Spinal cord (tissue), 9 donors: ENCODE measurements at regions not wholly inside any gene's neighbourhood (a gene's known extent, or its start where the extent isn't known, plus 50 kb on each side); places are given as distances from the start of the nearest gene placed in this dataset.
A peak's percentile ranks its signal among the peaks of the same experiment; 100 is the strongest.

Experiments
- DNase-seq, 6 donors: peaks; one replicate each; pipeline versions ENCODE4 v3.0.0 to v3.0.0-alpha.2; 2013 to 2015; ENCODE audit warnings: low spot score in 6 of 6, low read depth in 4 of 6
- H3K27ac ChIP-seq: one replicate; pipeline ENCODE4 v1.5.1; 2013; ENCODE audit warnings: low read depth, low read length, control low read depth
- H3K27me3 ChIP-seq: one replicate; pipeline ENCODE4 v1.6.1; 2013; ENCODE audit warnings: low read length; ENCODE audit not compliant: control insufficient read depth, insufficient read depth
- H3K36me3 ChIP-seq: one replicate; pipeline ENCODE4 v1.6.1; 2013; ENCODE audit warnings: low read length; ENCODE audit not compliant: control insufficient read depth, insufficient read depth
- H3K4me1 ChIP-seq: one replicate; pipeline ENCODE4 v1.6.1; 2013; ENCODE audit warnings: low read length; ENCODE audit not compliant: control insufficient read depth, insufficient read depth
- H3K4me3 ChIP-seq: one replicate; pipeline ENCODE4 v1.5.1; 2013; ENCODE audit warnings: low read depth, low read length, control low read depth
- H3K9me3 ChIP-seq: one replicate; pipeline ENCODE4 v1.6.1; 2013; ENCODE audit warnings: low read length; ENCODE audit not compliant: control insufficient read depth, insufficient read depth
- WGBS: methylation state at CpG from one replicate; pipeline ENCODE4 v1.1.5; 2013; ENCODE audit warnings: missing lambda C conversion rate; ENCODE audit not compliant: insufficient coverage; 5-methylcytosine and 5-hydroxymethylcytosine counted together
- donor health status: healthy.

- H3K9me3 ChIP-seq = no peaks in the 10 kb centered on the region
- H3K27me3 ChIP-seq = no peaks in the 10 kb centered on the region
- no peak overlapping the region for H3K4me3 ChIP-seq
- no peaks in the 10 kb centered on the region for H3K36me3 ChIP-seq
- H3K27ac ChIP-seq = no peak overlapping the region
- no peaks in the 10 kb centered on the region for H3K4me1 ChIP-seq
- DNase-seq = no peak
Observed at GRCh38 chr5:102603670-102604069, 104.9 kb upstream of the SLCO6A1 start.

- no peaks in the 10 kb centered on the region for H3K27me3 ChIP-seq
- no peak overlapping the region for H3K27ac ChIP-seq
- no peaks in the 10 kb centered on the region for H3K4me1 ChIP-seq
- no peak for DNase-seq
- 100% methylated on average over 1 of the region's 4 CpGs for WGBS
- H3K36me3 ChIP-seq = no peaks in the 10 kb centered on the region
- H3K4me3 ChIP-seq = no peak overlapping the region
- H3K9me3 ChIP-seq = no peaks in the 10 kb centered on the region
Observed at GRCh38 chr5:102608414-102608813, 109.6 kb upstream of the SLCO6A1 start.

DNA sequence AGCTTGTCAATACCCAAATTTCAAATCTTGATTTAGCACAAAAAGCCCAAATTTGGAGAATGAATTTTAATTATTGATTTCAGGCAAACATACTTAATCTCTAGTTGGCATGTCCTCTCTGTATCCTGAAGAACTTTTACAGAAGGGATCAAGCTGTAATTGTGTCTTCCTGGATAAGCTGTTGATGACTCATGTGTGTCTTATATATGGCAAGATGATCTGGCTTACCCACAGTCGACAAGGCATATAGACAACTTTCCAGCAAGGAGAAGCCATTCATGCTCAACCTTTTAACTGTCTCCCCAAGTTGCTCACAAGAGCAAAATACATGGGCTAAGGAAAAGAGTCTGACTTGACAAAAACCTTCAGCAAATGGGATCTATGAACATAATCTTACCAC lies 112.5 kb upstream of the SLCO6A1 start:
- no peaks in the 10 kb centered on the region for H3K27me3 ChIP-seq
- no peaks in the 10 kb centered on the region for H3K36me3 ChIP-seq
- H3K4me1 ChIP-seq = no peaks in the 10 kb centered on the region
- H3K9me3 ChIP-seq = no peaks in the 10 kb centered on the region
- 100% methylated on average over 1 of the region's 1 CpG for WGBS
- H3K27ac ChIP-seq = no peak overlapping the region
- no peak for DNase-seq
- no peak overlapping the region for H3K4me3 ChIP-seq

- WGBS = no CpG with 5 or more reads among the region's 2 CpGs
Observed at GRCh38 chr5:102613661-102614060, 114.9 kb upstream of the SLCO6A1 start.

DNA sequence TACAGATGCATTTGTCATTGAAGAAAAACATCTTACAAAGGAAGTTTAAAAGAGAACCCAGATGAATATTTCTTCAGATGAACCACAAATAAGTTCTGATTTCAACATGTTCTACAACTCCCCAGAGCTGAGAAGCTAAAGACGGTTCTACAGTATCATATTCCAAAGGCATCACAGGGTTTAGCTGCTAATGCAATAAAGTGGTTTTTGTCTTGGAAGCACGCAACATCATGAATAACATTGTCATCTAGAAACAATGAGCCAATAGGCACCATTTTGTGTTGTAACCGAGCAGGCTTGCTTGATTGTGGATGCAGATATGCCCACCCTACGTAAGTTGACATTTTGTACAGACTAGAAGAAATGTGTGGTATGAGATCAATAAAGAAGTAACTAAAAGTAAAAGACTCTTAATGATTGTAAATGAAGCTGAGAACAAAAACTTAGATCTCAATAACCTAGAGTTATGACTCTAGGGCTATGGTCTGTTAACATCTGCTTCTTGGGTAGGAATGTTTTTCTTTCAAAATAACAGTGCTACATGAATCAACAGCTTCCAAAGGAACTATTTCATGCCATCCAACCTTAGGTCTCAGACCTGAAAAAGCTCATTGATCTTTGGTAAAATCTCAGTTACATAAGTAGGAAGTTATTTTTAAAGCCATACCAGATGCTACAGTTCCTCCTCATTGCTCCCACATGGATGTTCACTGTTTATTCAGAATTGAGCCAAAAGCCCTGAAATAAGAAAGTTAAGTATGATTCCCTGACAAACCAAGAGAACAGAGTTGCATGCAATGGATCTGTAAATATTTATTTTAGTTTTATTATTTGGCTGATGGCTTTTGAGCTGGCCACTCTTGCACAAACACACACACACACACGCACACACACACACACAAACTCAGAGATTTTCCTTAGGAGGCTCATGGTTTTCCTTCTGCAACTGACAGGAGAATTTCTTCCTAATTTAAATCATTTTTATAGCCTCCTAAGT lies 118.7 kb upstream of the SLCO6A1 start:
- peak in 2 of 6 donors; percentile 21 to 45 for DNase-seq
- Histone ChIP-seq H3K27me3 (no peaks in the 10 kb centered on the region), H3K4me1 (no peaks in the 10 kb centered on the region), H3K36me3 (no peaks in the 10 kb centered on the region), H3K27ac (no peak overlapping the region), H3K9me3 (no peaks in the 10 kb centered on the region), H3K4me3 (no peak overlapping the region)
- WGBS = no CpG with 5 or more reads among the region's 5 CpGs

More at GRCh38 chr5:102613661-102614060, 114.9 kb upstream of the SLCO6A1 start:
- no peaks in the 10 kb centered on the region for H3K9me3 ChIP-seq
- DNase-seq = no peak
- no peak overlapping the region for H3K27ac ChIP-seq
- H3K4me1 ChIP-seq = no peaks in the 10 kb centered on the region
- no peak overlapping the region for H3K4me3 ChIP-seq
- H3K27me3 ChIP-seq = no peaks in the 10 kb centered on the region
- H3K36me3 ChIP-seq = no peaks in the 10 kb centered on the region

GRCh38 chr5:102622262-102622661 lies 123.5 kb upstream of the SLCO6A1 start:
- peak in 1 of 6 donors; percentile 68 for DNase-seq
- Histone ChIP-seq H3K27ac (no peak overlapping the region), H3K36me3 (no peaks in the 10 kb centered on the region), H3K4me1 (no peaks in the 10 kb centered on the region), H3K9me3 (no peaks in the 10 kb centered on the region), H3K27me3 (no peaks in the 10 kb centered on the region), H3K4me3 (no peak overlapping the region)
- WGBS = no CpG with 5 or more reads among the region's 3 CpGs

GRCh38 chr5:102623329-102624065 lies 124.7 kb upstream of the SLCO6A1 start:
- Histone ChIP-seq H3K27me3 (no peaks in the 10 kb centered on the region), H3K4me3 (no peak overlapping the region), H3K9me3 (no peaks in the 10 kb centered on the region), H3K27ac (no peak overlapping the region), H3K4me1 (no peaks in the 10 kb centered on the region), H3K36me3 (no peaks in the 10 kb centered on the region)
- peak in 3 of 6 donors; percentile 33 to 91 (median 59) for DNase-seq
- no CpG with 5 or more reads among the region's 4 CpGs for WGBS

DNA sequence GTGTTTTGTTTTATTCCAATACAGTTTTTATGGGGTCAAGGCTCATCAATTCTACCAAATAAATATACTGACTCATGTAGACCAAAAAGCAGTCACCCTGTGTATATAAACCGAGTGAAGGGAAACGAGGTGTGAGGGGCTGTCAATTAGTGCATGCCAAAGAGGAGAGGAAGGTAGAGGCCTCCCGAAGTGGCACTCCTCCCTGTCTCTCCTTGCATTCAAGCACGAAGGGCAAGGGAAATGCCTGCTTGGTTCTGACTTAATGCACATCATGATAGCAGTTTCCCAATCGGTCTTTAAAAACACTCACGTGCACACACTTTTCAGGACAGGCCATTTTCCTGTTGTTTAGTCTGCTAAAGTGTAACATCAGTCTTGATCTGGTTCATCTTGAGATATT lies 125.6 kb upstream of the SLCO6A1 start:
- Histone ChIP-seq H3K9me3 (no peaks in the 10 kb centered on the region), H3K27me3 (no peaks in the 10 kb centered on the region), H3K4me3 (no peak overlapping the region), H3K4me1 (no peaks in the 10 kb centered on the region), H3K36me3 (no peaks in the 10 kb centered on the region), H3K27ac (peak overlapping the region; percentile 21)
- DNase-seq = peak in 1 of 6 donors; percentile 72
- 43% methylated on average over 1 of the region's 6 CpGs for WGBS

DNA sequence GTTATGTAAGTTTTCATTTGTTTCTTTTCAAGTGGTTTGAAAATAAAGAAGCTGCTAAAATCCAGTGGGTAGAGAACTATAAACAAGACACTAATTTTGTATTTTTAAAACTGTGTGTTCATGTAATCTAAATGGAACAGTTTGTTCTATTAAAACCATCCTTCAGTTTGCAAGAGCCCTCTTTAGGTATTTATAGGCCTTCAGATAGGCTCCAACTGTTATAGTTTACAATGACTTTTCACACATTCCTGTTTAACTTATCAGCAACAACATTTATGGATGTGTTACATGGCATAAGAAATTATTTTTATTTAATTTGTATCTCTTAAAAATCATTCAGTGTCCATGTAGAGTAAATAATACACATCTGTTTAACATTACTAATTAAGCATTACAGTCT lies 126.7 kb upstream of the SLCO6A1 start:
- H3K4me1 ChIP-seq = no peaks in the 10 kb centered on the region
- no peaks in the 10 kb centered on the region for H3K9me3 ChIP-seq
- no peaks in the 10 kb centered on the region for H3K36me3 ChIP-seq
- no peak for DNase-seq
- H3K4me3 ChIP-seq = no peak overlapping the region
- H3K27ac ChIP-seq = no peak overlapping the region
- H3K27me3 ChIP-seq = no peaks in the 10 kb centered on the region
